HCT116 (cell line): ENCODE measurements at regions not wholly inside any gene's neighbourhood (a gene's known extent, or its start where the extent isn't known, plus 50 kb on each side); places are given as distances from the start of the nearest gene placed in this dataset.

Experiments used
- ATAC-seq: fragments of 200-7000 bp; cut with Tn5 transposase; 2 replicates; pipeline ENCODE4 v1.9.1; 2020; ENCODE audit warnings: mild to moderate bottlenecking, moderate library complexity
- BruUV-seq: library from RNA; stranded (reverse); fragments of 400-500 nt; replicated peaks from 2 replicates; lab custom pipeline; 2021; lab: Mats Ljungman, UMichigan
- CTCF ChIA-PET: fragments of 300-600 bp; sonication (Branson Sonifier 250); formaldehyde crosslinking; loops from one replicate; lab custom pipeline; 2021; ENCODE audit warnings: antibody characterized with exemption; lab: Charles Lee
- POLR2A ChIA-PET: fragments of 300-600, 350-600 bp; sonication (Branson Sonifier 250); formaldehyde crosslinking; loops from one replicate; lab custom pipeline; 2021; ENCODE audit warnings: antibody characterized with exemption; lab: Charles Lee
- RAD21 ChIA-PET, 2 experiments: fragments of 300-600 bp; sonication (Branson Sonifier 250); formaldehyde crosslinking; loops; one replicate each; lab custom pipeline; 2023; ENCODE audit warnings: low total read pairs in 2 of 2; ENCODE audit not compliant: uncharacterized antibody in 2 of 2, unreplicated experiment in 2 of 2, low non-redundant PET in 1 of 2; lab: Charles Lee
- DNase-seq: peaks from one replicate; pipeline ENCODE4 v3.0.0-alpha.2; 2010; ENCODE audit warnings: low read depth, low spot score
- H2AFZ ChIP-seq: fragments of 200-600 bp; shearing (Covaris generic), sonication (generic); 2 replicates; pipeline ENCODE4 v1.6.1; 2017; ENCODE audit warnings: low read depth, mixed run types, mixed read lengths, antibody characterized with exemption, low read length; ENCODE audit not compliant: poor library complexity, severe bottlenecking
- H3K27ac ChIP-seq: 2 replicates; pipeline ENCODE4 v1.5.1; 2012; ENCODE audit warnings: low read depth, low read length
- H3K27me3 ChIP-seq: fragments of 200-600 bp; sonication (generic); 2 replicates; pipeline ENCODE4 v1.6.1; 2016; ENCODE audit warnings: mixed run types, low read length, mixed read lengths; ENCODE audit not compliant: insufficient read depth
- H3K36me3 ChIP-seq, 2 experiments: fragments of 200-500 bp in 1 of 2; fragments of 200-600 bp in 1 of 2; sonication (Bioruptor generic) in 1 of 2; sonication (generic) in 1 of 2; 2 replicates each; pipeline versions ENCODE4 v1.5.1 to v1.6.1; 2014 to 2016; ENCODE audit warnings: low read length in 2 of 2, inconsistent platforms in 1 of 2, mixed read lengths in 1 of 2, mixed run types in 1 of 2; ENCODE audit not compliant: insufficient read depth in 2 of 2, control insufficient read depth in 1 of 2
- H3K4me1 ChIP-seq, 2 experiments: fragments of 200-600 bp in 1 of 2; sonication (generic) in 1 of 2; 2 replicates each; pipeline versions ENCODE4 v1.5.1 to v1.6.1; 2012 to 2017; ENCODE audit warnings: low read length in 2 of 2, inconsistent platforms in 1 of 2, mild to moderate bottlenecking in 1 of 2, mixed read lengths in 1 of 2, mixed run types in 1 of 2, moderate library complexity in 1 of 2; ENCODE audit not compliant: insufficient read depth in 2 of 2, control insufficient read depth in 1 of 2
- H3K4me2 ChIP-seq: fragments of 200-600 bp; sonication (generic); 2 replicates; pipeline ENCODE4 v1.6.1; 2017; ENCODE audit warnings: mixed run types, low read length, mixed read lengths
- H3K4me3 ChIP-seq, 2 experiments: fragments of 200-600 bp in 1 of 2; sonication (generic) in 1 of 2; replicated peaks in 1 of 2; 2 replicates each; pipeline ENCODE4 v1.5.1; 2011 to 2016; ENCODE audit warnings: low read length in 2 of 2, control low read depth in 1 of 2, low read depth in 1 of 2, mild to moderate bottlenecking in 1 of 2, mixed read lengths in 1 of 2, mixed run types in 1 of 2
- H3K79me2 ChIP-seq: fragments of 200-600 bp; sonication (generic); 2 replicates; pipeline ENCODE4 v1.6.1; 2017; ENCODE audit warnings: mild to moderate bottlenecking, mixed run types, low read length, moderate library complexity, mixed read lengths; ENCODE audit not compliant: insufficient read depth
- H3K9ac ChIP-seq: fragments of 200-600 bp; sonication (generic); 2 replicates; pipeline ENCODE4 v1.6.1; 2016; ENCODE audit warnings: low read length, mixed read lengths
- H3K9me2 ChIP-seq: fragments of 200-600 bp; sonication (generic), shearing (Covaris generic); 2 replicates; pipeline ENCODE4 v1.6.1; 2017; ENCODE audit warnings: mixed run types, mild to moderate bottlenecking, moderate library complexity; ENCODE audit not compliant: insufficient read depth
- H3K9me3 ChIP-seq, 2 experiments: fragments of 200-500 bp in 1 of 2; fragments of 200-600 bp in 1 of 2; sonication (Bioruptor generic) in 1 of 2; sonication (generic) in 1 of 2; 2 replicates each; pipeline ENCODE4 v1.6.1; 2014 to 2017; ENCODE audit warnings: low read length in 2 of 2, mixed read lengths in 2 of 2, inconsistent platforms in 1 of 2, low read depth in 1 of 2, mild to moderate bottlenecking in 1 of 2, mixed run types in 1 of 2, moderate library complexity in 1 of 2; ENCODE audit not compliant: control insufficient read depth in 1 of 2, insufficient read depth in 1 of 2
- H4K20me1 ChIP-seq: fragments of 200-600 bp; sonication (generic), shearing (Covaris generic); 2 replicates; pipeline ENCODE4 v1.6.1; 2017; ENCODE audit warnings: mixed run types, mild to moderate bottlenecking, moderate library complexity; ENCODE audit not compliant: insufficient read depth
- CBX3 ChIP-seq: IDR thresholded peaks from 2 replicates; pipeline ENCODE4 v1.6.1; 2012; ENCODE audit warnings: low read depth
- CTCF ChIP-seq, 3 experiments: fragments of 200-600 bp in 1 of 3; sonication (generic) in 1 of 3; IDR thresholded peaks in 2 of 3; conservative IDR thresholded peaks in 1 of 3; 2 replicates each; pipeline ENCODE4 v1.5.1; 2012 to 2017; ENCODE audit warnings: low read depth in 2 of 3, low read length in 2 of 3, antibody characterized with exemption in 1 of 3, borderline replicate concordance in 1 of 3, control low read depth in 1 of 3, mild to moderate bottlenecking in 1 of 3, mixed read lengths in 1 of 3, mixed run types in 1 of 3, moderate library complexity in 1 of 3; ENCODE audit not compliant: insufficient read depth in 1 of 3
- EGR1 ChIP-seq: IDR thresholded peaks from 2 replicates; pipeline ENCODE4 v1.6.1; 2012; ENCODE audit warnings: low read depth
- ELF1 ChIP-seq: IDR thresholded peaks from 2 replicates; pipeline ENCODE4 v1.6.1; 2012; ENCODE audit warnings: low read depth, borderline replicate concordance
- JUND ChIP-seq: IDR thresholded peaks from 2 replicates; pipeline ENCODE4 v1.6.1; 2012
- POLR2AphosphoS5 ChIP-seq: IDR thresholded peaks from 2 replicates; pipeline ENCODE4 v1.6.1; 2011; ENCODE audit warnings: mild to moderate bottlenecking, low read depth, low read length, moderate library complexity
- SIN3A ChIP-seq: IDR thresholded peaks from 2 replicates; pipeline ENCODE4 v1.6.1; 2012; ENCODE audit warnings: low read depth
- ZFX ChIP-seq: fragments of 450-650 bp; IDR thresholded peaks from 2 replicates; pipeline ENCODE4 v1.6.1; 2017
- intact Hi-C: fragments of 100-400 bp; cut with micrococcal nuclease; formaldehyde crosslinking; loops from 2 replicates; pipeline ENCODE4 v1.10.0; 2022
- TF ChIP-seq, protein P1 (sequence below): IDR thresholded peaks from 2 replicates; pipeline ENCODE4 v1.6.1; 2011; ENCODE audit warnings: mild to moderate bottlenecking, low read length, moderate library complexity; ENCODE audit not compliant: insufficient replicate concordance; ENCODE audit errors: extremely low read depth

DNA sequence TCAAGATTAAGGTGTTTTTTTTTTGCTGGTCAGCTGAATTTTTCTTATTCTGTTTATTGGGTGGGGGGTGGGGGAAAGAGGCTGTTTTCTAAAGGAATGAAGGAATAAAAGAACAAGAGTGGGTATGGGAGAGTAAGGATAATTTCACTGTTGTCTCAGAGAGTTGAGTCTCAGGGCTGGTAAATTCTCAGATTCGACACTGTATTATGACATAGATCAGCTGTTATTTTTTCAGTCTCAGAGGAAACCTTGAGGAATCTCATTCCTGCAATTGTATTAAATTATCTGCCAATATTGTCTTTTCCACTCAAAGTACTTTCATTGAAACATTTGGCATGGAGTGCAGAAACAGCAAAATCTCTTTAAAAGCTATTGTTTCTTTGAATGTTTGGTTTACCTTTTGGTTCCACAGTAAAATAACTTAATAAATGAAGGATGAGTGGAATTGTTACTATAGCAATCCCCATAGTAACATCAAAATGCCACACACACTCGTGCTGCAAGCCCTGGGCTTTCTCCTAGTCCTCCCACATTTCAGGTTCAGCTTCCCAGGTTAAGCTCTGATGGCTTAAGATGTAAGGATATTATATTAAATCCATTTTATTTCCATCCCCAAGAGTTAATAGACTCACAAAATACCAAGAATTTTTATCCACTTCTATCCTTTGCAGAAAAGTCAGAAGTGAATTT is 478.7 kb upstream of the TCF4 start:
- no peaks in the 10 kb centered on the region for H4K20me1 ChIP-seq
- no peak overlapping the region for H3K27ac ChIP-seq
- BruUV-seq: no TSS peak
- intact Hi-C loops: no loop called here
- DNase-seq (no peak), ATAC-seq (no peak)
- no peaks in the 10 kb centered on the region for H3K4me1 ChIP-seq
- no peak overlapping the region for H3K4me2 ChIP-seq
- H3K27me3 ChIP-seq: no peaks in the 10 kb centered on the region
- TF ChIP-seq CTCF (IDR thresholded peaks at IDR 0.05 in 2 of 3, conservative IDR thresholded peaks at IDR 0.05 in 1 of 3; ENCODE audit: borderline replicate concordance in 1 of 3, insufficient read depth in 1 of 3, low read depth in 2 of 3, low read length in 2 of 3) (no peak), POLR2AphosphoS5 (no peak), JUND (no peak), SIN3A (no peak), ELF1 (no peak), ZFX (no peak), EGR1 (no peak), CBX3 (no peak)
- TF ChIP-seq, protein P1, sequence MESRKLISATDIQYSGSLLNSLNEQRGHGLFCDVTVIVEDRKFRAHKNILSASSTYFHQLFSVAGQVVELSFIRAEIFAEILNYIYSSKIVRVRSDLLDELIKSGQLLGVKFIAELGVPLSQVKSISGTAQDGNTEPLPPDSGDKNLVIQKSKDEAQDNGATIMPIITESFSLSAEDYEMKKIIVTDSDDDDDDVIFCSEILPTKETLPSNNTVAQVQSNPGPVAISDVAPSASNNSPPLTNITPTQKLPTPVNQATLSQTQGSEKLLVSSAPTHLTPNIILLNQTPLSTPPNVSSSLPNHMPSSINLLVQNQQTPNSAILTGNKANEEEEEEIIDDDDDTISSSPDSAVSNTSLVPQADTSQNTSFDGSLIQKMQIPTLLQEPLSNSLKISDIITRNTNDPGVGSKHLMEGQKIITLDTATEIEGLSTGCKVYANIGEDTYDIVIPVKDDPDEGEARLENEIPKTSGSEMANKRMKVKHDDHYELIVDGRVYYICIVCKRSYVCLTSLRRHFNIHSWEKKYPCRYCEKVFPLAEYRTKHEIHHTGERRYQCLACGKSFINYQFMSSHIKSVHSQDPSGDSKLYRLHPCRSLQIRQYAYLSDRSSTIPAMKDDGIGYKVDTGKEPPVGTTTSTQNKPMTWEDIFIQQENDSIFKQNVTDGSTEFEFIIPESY: no peak
- peaks cover 0 to 13% of the 10 kb centered on the region in 2 experiments; a peak in 2 of 4 replicates for H3K9me3 ChIP-seq
- ChIA-PET CTCF (no interaction called here), RAD21 (no interaction called here), POLR2A (no interaction called here)
- H3K36me3 ChIP-seq: no peaks in the 10 kb centered on the region
- H3K4me3 ChIP-seq: no peak overlapping the region
- no peak overlapping the region for H3K9ac ChIP-seq
- no peak overlapping the region for H2AFZ ChIP-seq
- no peaks in the 10 kb centered on the region for H3K79me2 ChIP-seq
- no peaks in the 10 kb centered on the region for H3K9me2 ChIP-seq
